Activated CD4-positive, alpha-beta T cell treated with anti-CD3 and anti-CD28 coated beads, Interleukin-2, amount 50 U/mL, for 48 hours (primary cell): ENCODE measurements at regions not wholly inside any gene's neighbourhood (a gene's known extent, or its start where the extent isn't known, plus 50 kb on each side); places are given as distances from the start of the nearest gene placed in this dataset.
"Not testable (repeated sequence)": the region's sequence is repeated elsewhere in the genome, so short reads cannot be mapped to it uniquely, and the experiment has no call there.

Source experiments
- DNase-seq, 2 experiments: peaks; one replicate each; pipeline ENCODE4 v3.0.0-alpha.2; 2020

- not testable (repeated sequence) for DNase-seq
Measured at GRCh38 chr1:184184614-184185013, 133.1 kb downstream of the TSEN15 start.

- DNase-seq: no peak
Measured at GRCh38 chr1:184185347-184185746, 133.8 kb downstream of the TSEN15 start.

GRCh38 chr1:184186167-184186566 is 134.6 kb downstream of the TSEN15 start:
- no peak for DNase-seq

GRCh38 chr1:184187097-184187496 is 135.6 kb downstream of the TSEN15 start:
- no peak for DNase-seq

DNA sequence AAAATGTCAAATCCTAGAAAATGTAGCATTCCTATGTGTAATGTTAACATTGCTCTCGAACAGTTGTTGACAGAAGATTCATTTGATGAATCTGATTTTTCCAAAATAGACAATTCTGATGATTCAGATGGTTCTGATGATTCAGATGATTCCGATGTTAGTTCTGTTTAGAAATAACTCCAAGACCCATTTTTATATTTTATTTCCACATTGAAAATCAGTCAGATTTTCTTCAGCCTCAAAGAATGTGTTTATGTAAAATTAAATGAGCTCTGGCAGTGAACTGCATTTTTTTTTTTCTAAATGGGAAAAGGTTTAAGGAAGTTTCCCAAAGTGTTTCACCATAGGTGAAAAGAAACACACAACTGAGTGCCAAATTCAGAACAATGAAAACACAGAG is 136.5 kb downstream of the TSEN15 start:
- DNase-seq: no peak

- DNase-seq: no peak
Measured at GRCh38 chr1:184189361-184189760, 137.8 kb downstream of the TSEN15 start.

- no peak for DNase-seq
Measured at GRCh38 chr1:184190616-184191015, 139.1 kb downstream of the TSEN15 start.

DNA sequence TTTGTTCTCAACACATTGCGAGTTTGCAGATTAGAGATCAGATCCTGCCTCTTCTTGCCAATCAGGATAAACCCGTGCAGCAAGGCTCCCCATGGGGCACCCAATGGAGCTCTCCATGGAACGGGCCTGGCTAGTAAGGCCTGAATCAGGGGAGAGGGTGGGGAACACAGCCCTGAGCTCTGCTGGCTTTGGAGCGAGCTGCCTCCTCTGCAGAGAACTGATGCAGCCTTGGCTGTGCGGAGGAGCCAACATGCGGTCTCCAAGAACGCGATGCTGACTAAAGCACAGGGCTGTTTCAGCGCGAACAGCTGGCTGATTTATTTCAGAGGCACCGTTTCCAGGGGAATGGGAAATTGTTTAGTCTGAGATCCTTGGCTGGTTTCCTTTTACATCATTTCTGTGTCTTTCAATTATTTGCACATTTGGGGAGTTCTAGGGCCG is 139.7 kb downstream of the TSEN15 start:
- no peak for DNase-seq

GRCh38 chr1:184192796-184193195 is 141.3 kb downstream of the TSEN15 start:
- DNase-seq: no peak

DNA sequence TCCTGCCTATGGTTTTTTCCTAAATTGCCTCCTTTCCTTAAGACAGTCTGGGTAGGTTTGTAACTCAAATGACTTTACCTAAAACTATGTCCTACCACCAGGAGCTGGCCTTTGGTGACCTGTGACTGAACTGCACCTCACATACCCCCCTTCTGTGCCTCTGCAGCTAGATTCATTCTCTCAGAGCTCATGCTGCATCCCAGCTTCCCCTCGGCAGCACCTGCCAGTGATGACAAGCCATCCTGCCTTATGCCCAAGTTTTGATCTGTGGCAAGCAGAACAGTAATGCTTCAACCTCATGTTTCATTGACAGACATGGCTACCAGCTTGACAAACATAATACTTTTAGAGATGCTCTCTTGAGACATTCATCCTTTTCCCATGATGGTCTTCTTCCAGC is 141.9 kb downstream of the TSEN15 start:
- DNase-seq: no peak

- DNase-seq: no peak
Measured at GRCh38 chr1:184194236-184194635, 142.7 kb downstream of the TSEN15 start.

DNA sequence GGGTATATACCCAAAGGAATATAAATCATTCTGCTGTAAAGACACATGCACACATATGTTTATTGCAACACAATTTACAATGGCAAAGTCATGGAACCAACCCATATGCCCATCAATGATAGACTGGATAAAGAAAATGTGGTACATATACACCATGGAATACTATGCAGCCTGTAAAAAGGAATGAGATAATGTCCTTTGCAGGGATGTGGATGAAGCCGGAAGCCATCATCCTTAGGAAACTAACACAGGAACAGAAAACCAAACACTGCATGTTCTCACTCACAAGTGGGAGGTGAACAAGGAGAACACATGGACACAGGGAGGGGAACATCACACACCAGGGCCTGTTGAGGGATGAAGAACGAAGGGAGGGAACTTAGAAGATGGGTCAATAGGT is 144.2 kb downstream of the TSEN15 start:
- DNase-seq: not testable (repeated sequence)

DNA sequence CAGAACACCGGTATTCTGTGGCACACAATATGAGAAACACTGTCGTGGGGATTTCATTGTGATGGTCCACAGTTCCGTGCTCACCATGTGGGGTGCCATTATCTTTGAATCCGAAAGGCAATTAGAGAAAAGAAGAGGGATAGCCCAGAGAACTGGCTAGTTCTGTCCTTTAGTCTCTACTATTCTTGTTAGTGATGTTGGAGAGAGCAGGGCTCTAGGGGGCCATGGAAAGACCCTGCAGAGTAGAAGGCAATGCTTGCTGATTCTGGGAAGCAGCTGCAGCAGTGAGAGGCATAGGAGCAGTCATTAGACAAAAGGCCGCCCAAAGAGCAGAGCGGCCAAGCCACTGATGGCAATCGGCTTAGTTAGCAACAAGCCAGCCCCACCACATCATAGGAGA is 146.3 kb downstream of the TSEN15 start:
- no peak for DNase-seq

GRCh38 chr1:184199036-184199435 is 147.5 kb downstream of the TSEN15 start:
- no peak for DNase-seq

DNA sequence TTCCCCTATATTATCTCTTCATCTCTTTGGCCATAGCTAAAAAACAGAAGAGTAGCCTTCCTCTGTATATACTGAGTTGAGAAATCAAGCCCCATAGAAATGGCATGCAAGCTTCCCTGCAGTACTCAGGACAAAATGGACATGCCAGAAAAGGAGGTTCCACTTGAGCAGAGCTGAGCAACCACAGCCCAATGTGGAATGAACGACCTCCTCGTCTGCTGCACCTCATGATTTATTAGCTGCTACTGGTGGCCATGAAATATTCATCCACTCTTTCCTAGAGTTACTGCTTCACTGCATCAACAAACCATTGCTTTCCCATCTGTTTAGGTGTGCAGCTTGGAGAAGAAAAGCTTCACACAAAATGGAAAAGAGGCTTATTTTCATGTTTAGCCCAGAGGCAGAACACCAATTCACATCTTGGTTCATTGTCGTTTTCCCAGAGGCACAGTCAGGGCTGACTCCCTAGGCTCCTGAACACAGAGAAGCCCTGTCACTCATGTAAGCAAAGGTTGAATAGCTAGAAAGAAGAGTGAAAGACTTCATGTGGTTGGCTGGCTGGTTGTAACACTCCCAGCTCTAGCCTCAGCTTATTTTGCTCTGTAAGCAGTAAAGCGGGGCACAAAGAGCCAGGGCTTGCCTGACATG is 148.0 kb downstream of the TSEN15 start:
- DNase-seq: no peak

DNA sequence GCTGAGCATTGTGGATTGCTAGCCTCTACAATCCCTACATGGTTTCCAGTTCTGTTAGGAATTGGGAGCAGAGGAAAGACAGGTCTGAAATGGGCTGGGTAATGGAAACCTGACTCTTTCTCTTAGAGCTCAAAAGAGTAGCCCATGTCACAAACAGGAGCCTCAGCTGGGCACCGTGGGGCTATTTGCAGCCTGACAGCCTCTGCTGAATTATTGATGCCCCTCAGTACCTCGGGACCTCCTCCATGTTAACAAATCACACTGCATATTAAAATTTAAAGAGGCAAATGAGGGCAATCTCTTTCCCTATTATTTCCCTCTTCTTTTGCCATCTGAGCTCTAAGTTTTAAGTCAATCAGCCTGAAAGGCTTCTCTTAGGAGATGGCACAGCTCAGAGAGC is 157.1 kb downstream of the TSEN15 start:
- DNase-seq: no peak

DNA sequence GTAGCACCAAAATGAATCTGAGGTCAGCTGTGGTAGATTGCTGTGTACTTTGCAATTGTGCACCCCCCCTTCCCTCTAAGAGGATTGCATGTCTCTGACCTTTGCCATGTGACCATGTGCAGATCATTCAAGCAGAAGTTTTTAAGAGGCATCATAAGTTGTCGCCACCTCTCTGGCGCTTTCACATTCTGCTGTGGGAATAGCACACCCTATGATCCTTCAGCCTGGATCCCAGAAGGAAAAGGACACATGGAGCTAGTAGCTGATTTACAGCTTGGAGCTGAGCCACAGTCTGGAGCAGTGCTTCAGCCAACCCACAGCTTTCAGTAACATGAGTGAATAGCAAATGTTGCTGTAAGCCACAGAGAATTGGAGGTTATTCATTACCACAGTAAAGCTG is 158.5 kb downstream of the TSEN15 start:
- no peak for DNase-seq

- DNase-seq: no peak
Measured at GRCh38 chr1:184210862-184211261, 159.3 kb downstream of the TSEN15 start.

- no peak for DNase-seq
Measured at GRCh38 chr1:184212649-184213314, 161.3 kb downstream of the TSEN15 start.

- no peak for DNase-seq
Measured at GRCh38 chr1:184214128-184214527, 162.6 kb downstream of the TSEN15 start.

DNA sequence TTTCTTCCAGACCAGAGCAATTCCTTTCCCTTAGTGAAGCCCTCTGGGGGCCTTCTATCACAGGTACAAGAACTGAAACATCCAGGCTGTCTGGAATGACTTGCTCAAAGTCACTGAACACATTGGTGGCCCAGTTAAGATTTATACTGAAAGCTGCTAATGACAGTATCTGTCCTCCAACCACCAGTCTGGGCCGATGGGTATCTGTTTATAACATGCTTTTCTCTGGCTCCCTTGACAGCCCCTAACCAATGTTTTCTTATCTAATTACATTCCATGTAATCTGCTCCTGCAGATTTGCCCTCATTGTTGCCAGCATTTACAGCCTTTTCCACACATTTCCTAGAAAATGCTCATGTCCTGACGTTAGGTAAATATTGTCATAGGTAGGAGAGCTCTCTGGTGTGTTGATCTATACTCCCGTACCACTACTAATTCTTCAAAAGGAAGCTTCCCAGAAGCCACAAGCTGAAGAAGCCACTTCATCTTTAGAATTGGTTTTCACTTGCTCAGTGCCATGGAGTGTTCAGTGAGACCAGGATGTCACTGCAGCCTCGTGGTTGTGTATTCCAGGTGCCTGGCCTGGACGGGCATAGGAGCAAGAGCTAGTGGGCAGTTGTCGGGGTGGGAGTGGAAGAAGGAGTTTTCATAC is 163.9 kb downstream of the TSEN15 start:
- no peak for DNase-seq

DNA sequence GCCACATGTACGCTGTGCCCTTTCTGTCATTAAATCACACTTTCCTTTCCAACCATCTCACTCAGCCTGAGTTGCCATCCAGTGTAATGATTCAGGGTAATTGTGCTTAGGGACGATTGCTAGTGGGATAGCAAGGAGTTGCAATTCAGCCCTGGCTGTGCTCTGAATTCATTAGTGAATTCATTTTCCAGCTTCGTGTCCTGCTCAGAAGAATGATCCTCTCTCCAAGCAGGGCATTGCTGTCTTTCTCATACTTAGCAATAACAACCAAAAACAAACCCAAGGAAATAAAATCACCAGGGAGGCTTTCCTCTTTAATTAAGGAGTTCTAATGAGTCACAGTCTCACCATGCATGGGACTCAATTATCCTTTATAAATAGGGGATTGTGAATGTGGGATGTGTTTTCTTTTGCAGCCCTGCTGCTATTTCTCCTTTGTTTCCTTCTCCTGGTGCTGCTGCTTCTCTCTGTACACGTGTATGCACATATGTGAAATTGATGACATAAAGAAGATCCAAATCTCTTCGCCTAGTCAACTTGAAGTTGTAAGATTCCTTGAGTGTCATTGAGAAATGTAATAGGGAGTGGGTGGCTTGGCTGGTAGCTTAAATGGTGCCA is 167.0 kb downstream of the TSEN15 start:
- no peak for DNase-seq

DNA sequence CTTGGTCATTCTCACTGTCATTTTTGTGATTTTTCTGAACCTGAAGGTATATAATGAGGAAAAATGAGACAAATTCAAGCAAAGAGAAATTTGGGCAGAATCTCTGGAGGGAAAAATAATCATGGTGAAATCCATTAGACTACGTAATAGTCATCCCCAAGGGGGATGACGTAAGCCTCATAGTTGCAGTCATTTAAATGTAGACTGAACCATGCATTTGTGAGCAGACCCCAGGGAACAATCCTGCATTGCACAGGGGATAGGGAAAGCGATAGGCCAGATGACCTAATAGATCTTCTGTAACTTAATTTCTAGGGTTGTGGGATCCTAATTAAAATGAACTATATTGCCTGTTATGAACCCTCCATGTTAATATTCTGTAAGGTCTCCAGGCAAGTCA is 167.4 kb upstream of the C1orf21 start:
- DNase-seq: no peak

GRCh38 chr1:184219883-184220282 is 166.9 kb upstream of the C1orf21 start:
- no peak for DNase-seq
